ENCODE measurements at regions not wholly inside any gene's neighbourhood (a gene's known extent, or its start where the extent isn't known, plus 50 kb on each side); places are given as distances from the start of the nearest gene placed in this dataset.

DNA sequence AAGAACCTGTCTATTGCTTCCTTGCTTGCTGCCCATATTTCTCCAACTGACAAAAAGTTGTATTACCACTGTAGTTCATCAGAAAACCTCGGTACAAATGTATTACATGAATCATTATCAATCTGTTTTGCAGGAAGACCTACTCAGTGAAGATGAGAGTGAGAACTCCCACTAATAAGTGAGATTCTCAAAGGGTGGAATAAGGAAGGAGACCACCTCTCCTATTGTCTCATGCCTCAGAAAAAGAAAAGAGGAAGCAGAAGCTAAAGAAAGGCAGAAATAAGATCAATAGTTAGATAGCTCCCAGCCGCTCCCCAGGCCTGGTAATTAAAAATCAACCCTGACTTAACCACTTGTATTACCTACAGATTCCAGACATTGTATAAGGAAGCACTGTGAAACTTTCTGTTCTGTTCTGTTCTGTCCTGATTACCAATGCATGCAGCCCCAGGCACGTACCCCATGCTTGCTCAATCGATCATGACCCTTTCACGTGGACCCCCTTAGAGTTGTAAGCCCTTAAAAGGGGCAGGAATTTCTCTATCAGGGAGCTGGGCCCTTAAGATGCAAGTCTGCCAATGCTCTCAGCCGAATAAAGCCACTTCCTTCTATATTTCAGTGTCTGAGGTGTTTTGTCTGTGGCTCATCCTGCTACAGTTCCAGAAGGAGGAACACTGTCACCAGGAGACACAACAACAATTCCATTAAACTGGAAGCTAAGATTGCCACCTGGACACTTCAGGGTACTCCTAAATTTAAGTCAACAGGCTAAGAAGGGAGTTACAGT lies 152.5 kb upstream of the COX7C start:
- 91% methylated on average over 6 of the region's 6 CpGs; no CpG with 5 or more reads in 1 of the 2 experiments for WGBS, 2 experiments (ENCODE audit: extremely low coverage in 1 of 2, insufficient coverage in 1 of 2, insufficient read length in 1 of 2, insufficient replicate concordance in 2 of 2, low coverage in 1 of 2, low lambda C conversion rate in 2 of 2, missing lambda C conversion rate in 1 of 2)
- Histone ChIP-seq H2BK20ac (ENCODE audit: low read length) (no peak overlapping the region), H3K23me2 (ENCODE audit: low read depth, low read length) (no peaks in the 10 kb centered on the region), H4K8ac (ENCODE audit: extremely low read depth, insufficient read depth, low read length) (no peak overlapping the region), H3K79me1 (ENCODE audit: low read depth, low read length) (no peaks in the 10 kb centered on the region), H4K91ac (replicated peaks; ENCODE audit: insufficient read length, low read length) (no peak overlapping the region), H2BK12ac (ENCODE audit: low read depth, low read length) (no peak overlapping the region), H3K14ac (ENCODE audit: insufficient read length) (no peak overlapping the region), H2BK15ac (ENCODE audit: low read length) (no peak overlapping the region), H3K36me3 (ENCODE audit: control insufficient read depth in 2 of 4, insufficient read depth in 4 of 4, low read length in 3 of 4) (no peaks in the 10 kb centered on the region), H3K4ac (replicated peaks; ENCODE audit: insufficient read length, low read depth, low read length) (no peak overlapping the region), H3K27ac (ENCODE audit: low read depth, low read length) (no peak overlapping the region), H3K79me2 (ENCODE audit: control insufficient read depth in 1 of 2, insufficient read depth in 2 of 2, low read length in 2 of 2) (no peaks in the 10 kb centered on the region), H3K4me3 (ENCODE audit: extremely low read depth in 1 of 4, insufficient read depth in 2 of 4, low read depth in 3 of 4, low read length in 4 of 4) (no peak overlapping the region), H2AFZ (ENCODE audit: low read length) (no peak overlapping the region), H3K23ac (ENCODE audit: insufficient read length) (no peak overlapping the region), H3K18ac (ENCODE audit: extremely low read depth, low read length) (no peak overlapping the region), H3K56ac (replicated peaks; ENCODE audit: insufficient read length, low read depth, low read length) (no peak overlapping the region), H3K9ac (replicated peaks in 1 of 4; ENCODE audit: extremely low read depth in 1 of 4, low read depth in 3 of 4, low read length in 3 of 4) (no peak overlapping the region), H4K20me1 (replicated peaks in 1 of 2; ENCODE audit: control insufficient read depth in 1 of 2, insufficient read depth in 2 of 2, low read length in 2 of 2) (no peaks in the 10 kb centered on the region), H2BK120ac (replicated peaks; ENCODE audit: low read depth, low read length) (no peak overlapping the region), H2BK5ac (ENCODE audit: low read depth, low read length) (no peak overlapping the region), H3K4me2 (ENCODE audit: insufficient read depth in 1 of 2, low read depth in 2 of 2, low read length in 2 of 2) (no peak overlapping the region), H3K9me3 (ENCODE audit: insufficient read depth in 2 of 2, low read depth in 1 of 2, low read length in 1 of 2) (peaks cover 11 to 18% of the 10 kb centered on the region in 2 experiments; a peak in 3 of 4 replicates), H4K5ac (ENCODE audit: insufficient read length, low read depth, low read length) (no peak overlapping the region), H3K4me1 (replicated peaks in 1 of 4; ENCODE audit: control insufficient read depth in 3 of 4, insufficient read depth in 4 of 4, low read length in 3 of 4) (peaks cover 0 to 5% (median 0%) of the 10 kb centered on the region in 4 experiments; a peak in 3 of 7 replicates), H2AK5ac (ENCODE audit: low read depth, low read length) (no peak overlapping the region), H3K27me3 (replicated peaks in 1 of 4; ENCODE audit: control insufficient read depth in 3 of 4, extremely low read depth in 1 of 4, insufficient read depth in 3 of 4, low read length in 3 of 4) (no peaks in the 10 kb centered on the region)
- DNase-seq (ENCODE audit: low read depth in 1 of 2, low spot score in 2 of 2) (no peak), FAIRE-seq (no peak)
- ChIA-PET POLR2A (ENCODE audit: partially characterized antibody) (interaction anchor here (1.2 kb wide), 1 partner anchor 31 kb away, joined by 3 read pairs; no protein-coding TSS in a partner anchor), CTCF (ENCODE audit: partially characterized antibody) (interaction anchor here (0.6 to 4.0 kb wide), 7 partner anchors 9 to 214 kb away, joined by 3 to 29 read pairs (median 4); no protein-coding TSS in a partner anchor)

Measured in H1 (cell line).